IMR-90 (cell line): ENCODE measurements at regions not wholly inside any gene's neighbourhood (a gene's known extent, or its start where the extent isn't known, plus 50 kb on each side); places are given as distances from the start of the nearest gene placed in this dataset.

Source experiments
- ATAC-seq: fragments of 200-7000 bp; cut with Tn5 transposase; 2 replicates; pipeline ENCODE4 v1.9.1; 2020; ENCODE audit warnings: low read depth, mild to moderate bottlenecking, moderate library complexity
- BruUV-seq: library from RNA; stranded (reverse); fragments of 400-500 nt; replicated peaks from 2 replicates; lab custom pipeline; 2021; lab: Mats Ljungman, UMichigan
- CTCF ChIA-PET: fragments of 300-600 bp; formaldehyde crosslinking; extraction: SDS; loops from one replicate; lab custom pipeline; 2021; ENCODE audit warnings: antibody characterized with exemption; lab: Yijun Ruan, JAX
- POLR2A ChIA-PET: fragments of 300-600 bp; sonication (Branson Sonifier 250); formaldehyde crosslinking; loops from one replicate; lab custom pipeline; 2022; ENCODE audit warnings: antibody characterized with exemption; ENCODE audit not compliant: unreplicated experiment; lab: Charles Lee
- DNase-seq: peaks from one replicate; pipeline ENCODE4 v3.0.0; 2013
- H2AFZ ChIP-seq: replicated peaks from 2 replicates; pipeline ENCODE3; 2013; ENCODE audit warnings: low read length, mild to moderate bottlenecking; ENCODE audit not compliant: poor library complexity
- H2AK5ac ChIP-seq: 2 replicates; pipeline ENCODE4 v1.6.1; 2013; ENCODE audit warnings: low read depth, low read length, inconsistent platforms
- H2AK9ac ChIP-seq: replicated peaks from 2 replicates; pipeline ENCODE3; 2013; ENCODE audit warnings: mild to moderate bottlenecking, low read depth, low read length, moderate library complexity; ENCODE audit not compliant: poor library complexity
- H2BK120ac ChIP-seq: 2 replicates; pipeline ENCODE4 v1.6.1; 2013; ENCODE audit warnings: low read depth, low read length, inconsistent platforms
- H2BK15ac ChIP-seq: 3 replicates; pipeline ENCODE4 v1.6.1; 2013; ENCODE audit warnings: low read depth, low read length, inconsistent platforms
- H2BK20ac ChIP-seq: 2 replicates; pipeline ENCODE4 v1.6.1; 2013; ENCODE audit warnings: low read depth, mild to moderate bottlenecking, inconsistent platforms, low read length, moderate library complexity
- H2BK5ac ChIP-seq: 2 replicates; pipeline ENCODE4 v1.6.1; 2013; ENCODE audit warnings: mild to moderate bottlenecking, low read depth, low read length, inconsistent platforms; ENCODE audit not compliant: poor library complexity, severe bottlenecking
- H3K14ac ChIP-seq: replicated peaks from 2 replicates; pipeline ENCODE4 v1.6.1; 2013; ENCODE audit warnings: low read depth, low read length, inconsistent platforms
- H3K18ac ChIP-seq: 2 replicates; pipeline ENCODE4 v1.6.1; 2013; ENCODE audit warnings: low read depth, low read length, control low read depth
- H3K23ac ChIP-seq: 2 replicates; pipeline ENCODE4 v1.6.1; 2013; ENCODE audit warnings: low read depth, low read length, inconsistent platforms
- H3K27ac ChIP-seq: 2 replicates; pipeline ENCODE4 v1.5.1; 2013; ENCODE audit warnings: mild to moderate bottlenecking, control low read depth, low read length; ENCODE audit not compliant: insufficient read depth
- H3K27me3 ChIP-seq: 2 replicates; pipeline ENCODE4 v1.6.1; 2013; ENCODE audit warnings: low read length; ENCODE audit not compliant: control insufficient read depth, insufficient read depth
- H3K36me3 ChIP-seq: 2 replicates; pipeline ENCODE4 v1.6.1; 2013; ENCODE audit warnings: low read length, mixed read lengths; ENCODE audit not compliant: control insufficient read depth, insufficient read depth
- H3K4ac ChIP-seq: 2 replicates; pipeline ENCODE4 v1.6.1; 2013; ENCODE audit warnings: low read depth, low read length, inconsistent platforms
- H3K4me1 ChIP-seq: 2 replicates; pipeline ENCODE4 v1.6.1; 2013; ENCODE audit warnings: low read length, mixed read lengths; ENCODE audit not compliant: control insufficient read depth, insufficient read depth
- H3K4me2 ChIP-seq: 2 replicates; pipeline ENCODE4 v1.6.1; 2013; ENCODE audit warnings: low read depth, mild to moderate bottlenecking, control low read depth, low read length, moderate library complexity
- H3K4me3 ChIP-seq: 2 replicates; pipeline ENCODE4 v1.5.1; 2013; ENCODE audit warnings: low read depth, mild to moderate bottlenecking, control low read depth, low read length, moderate library complexity; ENCODE audit not compliant: insufficient read depth
- H3K56ac ChIP-seq: 2 replicates; pipeline ENCODE4 v1.6.1; 2013; ENCODE audit warnings: low read length, inconsistent platforms; ENCODE audit not compliant: insufficient read depth; ENCODE audit errors: extremely low read depth
- H3K79me1 ChIP-seq, 2 experiments: 2 replicates each; pipeline ENCODE4 v1.6.1; 2013; ENCODE audit warnings: low read length in 2 of 2, inconsistent platforms in 1 of 2, low read depth in 1 of 2
- H3K9ac ChIP-seq: 2 replicates; pipeline ENCODE4 v1.6.1; 2013; ENCODE audit warnings: low read depth, low read length, control low read depth
- H3K9me1 ChIP-seq: 2 replicates; pipeline ENCODE4 v1.6.1; 2013; ENCODE audit warnings: low read length, inconsistent platforms; ENCODE audit not compliant: insufficient read depth
- H3K9me3 ChIP-seq: 2 replicates; pipeline ENCODE4 v1.6.1; 2013; ENCODE audit warnings: low read length; ENCODE audit not compliant: control insufficient read depth, insufficient read depth
- H4K20me1 ChIP-seq: 2 replicates; pipeline ENCODE4 v1.6.1; 2013; ENCODE audit warnings: low read length, inconsistent platforms; ENCODE audit not compliant: insufficient read depth
- H4K5ac ChIP-seq: 2 replicates; pipeline ENCODE4 v1.6.1; 2013; ENCODE audit warnings: mild to moderate bottlenecking, low read depth, low read length, control low read depth
- H4K8ac ChIP-seq, 2 experiments: 2 replicates each; pipeline ENCODE4 v1.6.1; 2013; ENCODE audit warnings: low read depth in 2 of 2, low read length in 2 of 2, control low read depth in 1 of 2, inconsistent platforms in 1 of 2
- H4K91ac ChIP-seq: 2 replicates; pipeline ENCODE4 v1.6.1; 2013; ENCODE audit warnings: low read depth, low read length, inconsistent platforms; ENCODE audit not compliant: insufficient read depth
- BHLHE40 ChIP-seq: fragments of 150-350 bp; IDR thresholded peaks from 2 replicates; pipeline ENCODE4 v1.6.1; 2016; ENCODE audit warnings: mild to moderate bottlenecking, low read depth, low read length
- CEBPB ChIP-seq: IDR thresholded peaks from 2 replicates; pipeline ENCODE4 v1.6.1; 2012; ENCODE audit warnings: low read depth, low read length, improper control_type of control experiment
- CHD1 ChIP-seq: IDR thresholded peaks from 2 replicates; pipeline ENCODE4 v1.6.1; 2012; ENCODE audit warnings: low read depth, low read length, improper control_type of control experiment
- CTCF ChIP-seq: conservative IDR thresholded peaks from 2 replicates; pipeline ENCODE4 v1.5.1; 2012; ENCODE audit warnings: mild to moderate bottlenecking, low read depth, low read length, improper control_type of control experiment
- ELK1 ChIP-seq: fragments of 150-350 bp; IDR thresholded peaks from 2 replicates; pipeline ENCODE4 v1.6.1; 2016; ENCODE audit warnings: low read depth, mild to moderate bottlenecking, low read length, moderate library complexity, borderline replicate concordance
- FOS ChIP-seq: fragments of 150-350 bp; IDR thresholded peaks from 2 replicates; pipeline ENCODE4 v1.6.1; 2016; ENCODE audit warnings: low read depth, low read length
- MAFK ChIP-seq: IDR thresholded peaks from 2 replicates; pipeline ENCODE4 v1.6.1; 2012; ENCODE audit warnings: low read depth, low read length, improper control_type of control experiment
- MAZ ChIP-seq: IDR thresholded peaks from 2 replicates; pipeline ENCODE4 v1.6.1; 2012; ENCODE audit warnings: low read depth, mild to moderate bottlenecking, low read length, improper control_type of control experiment, moderate library complexity, borderline replicate concordance
- MXI1 ChIP-seq: IDR thresholded peaks from 2 replicates; pipeline ENCODE4 v1.6.1; 2012; ENCODE audit warnings: low read depth, mild to moderate bottlenecking, low read length, moderate library complexity, borderline replicate concordance
- NFE2L2 ChIP-seq: fragments of 150-350 bp; IDR thresholded peaks from 2 replicates; pipeline ENCODE4 v1.6.1; 2016; ENCODE audit warnings: low read depth, mild to moderate bottlenecking, low read length
- POLR2A ChIP-seq: IDR thresholded peaks from 2 replicates; pipeline ENCODE4 v1.6.1; 2012; ENCODE audit warnings: mild to moderate bottlenecking, low read depth, low read length
- RAD21 ChIP-seq: IDR thresholded peaks from 2 replicates; pipeline ENCODE4 v1.6.1; 2012; ENCODE audit warnings: low read length, improper control_type of control experiment
- RFX5 ChIP-seq: IDR thresholded peaks from 2 replicates; pipeline ENCODE4 v1.8.0; 2012; ENCODE audit warnings: low read depth, mild to moderate bottlenecking, low read length, moderate library complexity
- SMC3 ChIP-seq: fragments of 150-350 bp; IDR thresholded peaks from 2 replicates; pipeline ENCODE4 v1.6.1; 2016; ENCODE audit warnings: low read depth, mild to moderate bottlenecking, antibody characterized with exemption, low read length, moderate library complexity
- WGBS, 2 experiments: methylation state at CpG; one replicate each; pipeline versions ENCODE4 v1.1.5 to v1.1.7; 2013; ENCODE audit warnings: missing lambda C conversion rate in 2 of 2; ENCODE audit not compliant: insufficient read length in 1 of 2; ENCODE audit errors: extremely low coverage in 2 of 2; 5-methylcytosine and 5-hydroxymethylcytosine counted together
- dilution Hi-C: fragments of 300-500 bp; cut with HindIII; formaldehyde crosslinking; loops from one replicate; pipeline ENCODE4 v1.14.3; 2018; ENCODE audit warnings: low sequenced_read_pairs; ENCODE audit not compliant: unreplicated experiment
- in situ Hi-C: fragments of 300-500 bp; cut with MboI; formaldehyde crosslinking; loops from 3 replicates; pipeline ENCODE4 v1.14.3; 2019; ENCODE audit warnings: low sequenced_read_pairs, inconsistent platforms, mixed read lengths
- intact Hi-C: fragments of 100-400 bp; cut with micrococcal nuclease; formaldehyde crosslinking; loops from 2 replicates; pipeline ENCODE4 v1.10.0; 2022
- TF ChIP-seq, protein P1 (sequence below): fragments of 150-350 bp; IDR thresholded peaks from 2 replicates; pipeline ENCODE4 v1.6.1; 2017; ENCODE audit warnings: mild to moderate bottlenecking, antibody characterized with exemption, low read length, low read depth

DNA sequence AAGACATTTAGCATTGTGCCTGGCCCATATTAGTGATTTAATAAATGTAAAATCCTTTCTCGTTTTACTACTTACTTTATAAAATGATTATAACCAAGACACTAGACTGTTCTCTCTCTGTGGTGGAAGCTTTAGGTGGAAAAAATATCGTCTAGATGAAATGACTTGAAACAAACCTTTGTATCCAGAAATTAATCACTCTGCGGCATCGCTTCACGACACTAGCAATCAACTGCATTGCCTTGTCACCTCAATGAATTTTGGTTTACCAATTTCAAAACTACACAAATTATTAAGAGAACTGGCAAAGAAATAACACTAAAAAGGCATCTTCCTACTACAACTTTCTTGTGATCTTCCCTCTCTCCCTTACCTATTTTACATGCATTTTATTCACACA, 627.2 kb upstream of the ROBO1 start:
- Histone ChIP-seq H3K9me3 (no peaks in the 10 kb centered on the region), H3K14ac (no peak overlapping the region), H2BK5ac (no peak overlapping the region), H3K23ac (no peak overlapping the region), H3K9ac (no peak overlapping the region), H4K91ac (no peak overlapping the region), H3K4me1 (no peaks in the 10 kb centered on the region), H3K4me2 (no peak overlapping the region), H4K20me1 (no peaks in the 10 kb centered on the region), H3K27ac (no peak overlapping the region), H4K5ac (no peak overlapping the region), H3K4ac (no peak overlapping the region), H2AFZ (no peak overlapping the region), H2AK5ac (no peak overlapping the region), H3K56ac (no peak overlapping the region), H2BK15ac (no peak overlapping the region), H2BK20ac (no peak overlapping the region), H3K36me3 (no peaks in the 10 kb centered on the region), H4K8ac (no peak overlapping the region), H3K4me3 (no peak overlapping the region), H2BK120ac (no peak overlapping the region), H3K9me1 (no peaks in the 10 kb centered on the region), H3K27me3 (no peaks in the 10 kb centered on the region), H3K79me1 (no peaks in the 10 kb centered on the region), H2AK9ac (no peak overlapping the region), H3K18ac (no peak overlapping the region)
- no TSS peak for BruUV-seq
- in situ Hi-C loops, result no loop called here
- DNase-seq (no peak), ATAC-seq (no peak)
- intact Hi-C loops, result no loop called here
- no CpG with 5 or more reads among the region's 5 CpGs for WGBS, 2 experiments
- CTCF ChIA-PET, result no interaction called here
- TF ChIP-seq MXI1 (no peak), RFX5 (no peak), ELK1 (no peak), RAD21 (no peak), MAZ (no peak), MAFK (no peak), POLR2A (no peak), FOS (no peak), NFE2L2 (no peak), CTCF (no peak), CEBPB (no peak), SMC3 (no peak), CHD1 (no peak), BHLHE40 (no peak)
- TF ChIP-seq, protein P1, sequence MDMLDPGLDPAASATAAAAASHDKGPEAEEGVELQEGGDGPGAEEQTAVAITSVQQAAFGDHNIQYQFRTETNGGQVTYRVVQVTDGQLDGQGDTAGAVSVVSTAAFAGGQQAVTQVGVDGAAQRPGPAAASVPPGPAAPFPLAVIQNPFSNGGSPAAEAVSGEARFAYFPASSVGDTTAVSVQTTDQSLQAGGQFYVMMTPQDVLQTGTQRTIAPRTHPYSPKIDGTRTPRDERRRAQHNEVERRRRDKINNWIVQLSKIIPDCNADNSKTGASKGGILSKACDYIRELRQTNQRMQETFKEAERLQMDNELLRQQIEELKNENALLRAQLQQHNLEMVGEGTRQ, result no peak
- dilution Hi-C loops, result no loop called here
- POLR2A ChIA-PET, result no interaction called here
